HG03354 (cell line): ENCODE measurements at regions not wholly inside any gene's neighbourhood (a gene's known extent, or its start where the extent isn't known, plus 50 kb on each side); places are given as distances from the start of the nearest gene placed in this dataset.
"Not testable (repeated sequence)": the region's sequence is repeated elsewhere in the genome, so short reads cannot be mapped to it uniquely, and the experiment has no call there.

Experiments
- ATAC-seq: cut with Tn5 transposase; IDR thresholded peaks from one replicate; pipeline ENCODE4 v1.9.1; 2021; ENCODE audit warnings: mild to moderate bottlenecking; ENCODE audit not compliant: unreplicated experiment, poor library complexity, severe bottlenecking

DNA sequence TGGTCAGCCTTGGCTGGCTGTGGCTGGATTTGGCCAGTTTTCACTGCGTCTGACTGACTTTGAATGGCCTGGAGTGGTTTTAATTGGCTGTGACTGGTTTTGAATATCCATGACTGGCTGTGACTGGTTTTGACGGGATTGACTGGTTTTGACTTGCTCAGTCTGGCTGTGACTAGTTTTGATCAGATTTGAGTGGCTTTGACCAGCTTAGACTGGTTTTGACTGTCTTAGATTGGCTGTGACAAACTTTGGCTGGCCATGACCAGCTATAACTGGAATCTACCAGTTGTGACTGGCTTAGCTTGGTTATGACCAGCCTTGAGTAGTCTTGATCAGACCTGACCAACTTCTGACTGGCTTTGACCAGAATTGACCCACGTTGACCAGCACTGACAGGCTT, 168.4 kb upstream of the AMOT start:
- ATAC-seq: no peak

DNA sequence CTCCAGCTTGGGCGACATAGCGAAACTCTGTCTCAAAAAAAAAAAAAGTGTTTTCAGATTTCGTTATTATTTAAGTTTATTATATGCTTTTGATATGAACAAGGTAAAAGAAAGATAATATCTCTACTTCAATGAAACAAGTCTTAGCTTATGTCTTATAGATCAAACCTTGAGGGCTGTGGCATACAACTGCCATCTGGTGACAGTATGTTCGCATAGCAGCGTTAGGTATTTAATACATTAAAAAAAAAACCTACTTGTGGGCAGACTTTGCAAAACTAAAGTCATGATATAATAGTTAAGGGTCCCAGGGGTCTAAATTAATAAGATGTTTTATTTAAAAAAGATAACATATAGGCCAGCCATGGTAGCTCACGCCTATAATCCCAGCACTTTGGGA, 161.2 kb upstream of the AMOT start:
- no peak for ATAC-seq

DNA sequence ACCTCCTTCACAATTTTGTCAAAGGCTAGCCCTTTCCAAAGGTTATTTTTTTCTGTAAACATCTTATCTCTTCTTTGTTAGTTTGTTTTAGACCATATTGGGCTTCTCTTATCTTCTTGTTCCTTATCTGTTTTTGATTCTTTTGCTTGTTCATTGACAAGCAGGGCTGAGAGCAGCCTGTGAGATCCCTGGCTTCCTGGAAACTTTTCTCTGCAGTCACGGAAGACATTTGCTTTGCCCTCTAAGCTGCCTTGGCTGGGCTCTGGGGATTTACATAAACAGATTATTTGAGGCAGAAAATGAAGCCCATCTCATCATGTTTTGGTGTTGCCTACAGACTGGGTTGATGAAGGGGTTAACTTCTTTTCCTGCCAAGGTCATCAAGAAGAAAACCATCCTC, 157.4 kb upstream of the AMOT start:
- no peak for ATAC-seq

DNA sequence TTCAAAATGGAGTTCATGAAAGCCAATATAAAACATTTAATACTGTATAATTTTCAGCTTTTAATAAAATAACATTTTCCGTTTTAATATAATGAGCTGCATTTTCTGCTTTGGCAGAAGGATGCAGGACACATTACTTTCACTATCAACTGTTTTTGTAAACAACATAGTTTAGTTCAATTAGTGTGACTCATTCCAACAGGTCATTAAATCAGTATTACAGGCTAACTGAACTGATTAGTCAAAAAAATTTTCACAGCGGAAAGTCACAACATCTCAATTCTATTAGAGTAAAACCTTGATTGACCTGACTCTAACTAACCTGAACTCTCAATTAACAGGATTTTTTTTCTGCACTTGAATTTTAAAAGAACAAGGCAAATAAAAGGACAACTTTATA, 151.2 kb upstream of the AMOT start:
- ATAC-seq: no peak

DNA sequence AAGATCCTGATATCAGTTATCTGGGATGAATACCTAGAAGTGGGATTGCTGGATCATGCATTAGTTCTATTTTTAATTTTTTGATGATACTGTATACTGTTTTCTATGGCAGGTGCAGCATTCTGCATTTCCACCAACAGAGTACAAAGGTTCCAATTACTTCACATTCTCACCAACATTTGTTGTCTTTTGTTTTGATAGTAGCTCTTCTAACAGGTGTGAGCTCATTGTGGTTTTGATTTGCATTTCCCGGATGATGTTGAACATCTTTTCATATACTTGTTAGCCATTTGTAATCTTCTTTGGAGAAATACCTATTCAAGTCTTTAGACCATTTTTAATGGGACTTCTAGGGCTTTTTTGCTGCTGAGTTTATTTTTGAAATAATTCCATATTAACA, 139.2 kb upstream of the AMOT start:
- peak; percentile 63 for ATAC-seq

GRCh38 chrX:112968351-112969133, 127.9 kb upstream of the AMOT start:
- no peak for ATAC-seq

DNA sequence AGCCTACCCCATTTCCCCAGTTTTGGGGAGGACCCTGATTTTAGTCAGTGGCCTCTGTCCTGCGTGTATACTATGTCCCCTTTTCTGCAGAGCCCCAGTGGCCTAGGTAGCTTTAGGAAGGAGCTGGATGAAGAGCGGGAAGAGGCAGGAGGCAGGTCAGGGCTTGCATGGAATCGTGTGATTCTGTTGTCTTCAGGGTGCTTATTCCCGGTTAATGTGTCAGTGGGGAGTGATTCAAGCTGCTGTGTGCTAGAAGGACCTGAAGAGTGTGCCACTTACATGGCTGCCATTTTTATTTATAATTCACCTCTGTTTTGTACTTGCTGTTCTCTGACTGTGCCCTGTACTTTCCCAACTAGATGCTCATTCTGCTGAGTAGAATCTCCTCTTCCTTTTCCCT, 127.3 kb upstream of the AMOT start:
- no peak for ATAC-seq

DNA sequence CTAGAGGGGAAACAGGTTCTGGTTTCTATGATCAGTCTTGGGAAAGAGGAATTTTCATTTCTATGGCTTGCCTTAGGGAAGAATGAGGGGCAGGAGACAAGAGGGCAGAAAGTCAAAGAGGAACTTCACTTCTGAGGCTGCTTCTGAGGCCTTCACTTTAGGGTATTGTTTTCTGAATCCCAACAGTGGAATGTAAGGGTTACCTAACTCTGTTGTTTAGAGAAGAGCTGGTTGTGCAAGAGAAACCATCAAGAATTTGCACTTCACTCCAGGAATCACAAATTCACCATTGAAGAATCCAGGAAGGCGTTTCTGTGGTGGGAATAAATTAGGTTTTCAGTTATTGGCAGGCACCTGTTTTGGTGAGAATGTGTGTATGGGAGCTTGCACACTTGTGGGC, 126.7 kb upstream of the AMOT start:
- no peak for ATAC-seq

GRCh38 chrX:112961981-112962380, 121.3 kb upstream of the AMOT start:
- no peak for ATAC-seq

DNA sequence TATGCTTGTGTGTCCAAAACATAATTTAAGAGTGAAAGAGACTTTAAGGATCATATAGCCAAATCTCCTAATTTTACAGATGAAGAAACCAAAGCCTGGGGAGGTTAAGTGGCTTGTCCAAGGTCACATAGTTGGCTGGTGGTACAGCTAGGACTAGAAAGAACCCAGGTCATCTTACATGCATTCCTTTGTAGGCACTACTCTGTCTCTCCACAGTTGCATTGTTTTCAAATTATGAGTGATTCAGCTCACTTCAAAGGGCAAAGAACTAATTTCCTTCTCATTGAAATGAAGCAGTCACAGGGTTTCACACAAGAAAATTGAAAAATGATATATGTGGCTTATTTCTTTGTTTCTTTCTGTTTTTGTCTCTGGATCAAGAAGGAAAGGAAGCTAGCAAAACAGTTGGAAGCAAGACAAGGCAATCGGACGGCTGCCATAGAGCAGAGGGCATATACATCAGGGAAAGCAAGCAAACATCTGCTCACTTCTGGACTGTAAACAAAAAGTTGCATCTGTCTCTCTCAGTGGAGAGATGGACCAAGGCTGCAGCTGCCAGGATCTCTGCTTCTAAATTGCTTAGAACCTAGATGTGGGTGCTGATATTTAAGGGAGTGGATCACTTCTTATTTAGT, 107.5 kb upstream of the AMOT start:
- no peak for ATAC-seq

DNA sequence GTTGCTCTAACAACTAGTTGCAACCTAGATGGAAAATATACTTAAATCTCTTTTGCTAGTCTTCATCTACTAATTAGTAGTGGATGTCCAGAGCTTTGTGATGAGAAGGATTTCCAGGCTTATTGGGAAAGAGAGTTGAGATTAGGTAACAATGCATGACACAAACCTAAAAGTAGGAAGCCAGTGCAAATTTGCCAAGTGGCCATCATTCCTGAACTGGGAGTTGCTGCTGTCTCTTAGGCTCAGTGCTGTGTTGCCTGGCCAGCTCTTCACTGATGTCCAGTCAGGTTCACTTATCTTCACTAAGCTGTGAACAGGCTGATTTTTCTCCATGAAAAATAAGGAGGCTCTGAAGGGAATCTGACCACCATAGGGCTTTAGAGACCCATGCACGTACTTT, 105.6 kb upstream of the AMOT start:
- no peak for ATAC-seq

GRCh38 chrX:112945826-112946225, 105.2 kb upstream of the AMOT start:
- ATAC-seq: no peak

- ATAC-seq: peak; percentile 88
Observed at GRCh38 chrX:112941209-112941837, 100.7 kb upstream of the AMOT start.

- no peak for ATAC-seq
Observed at GRCh38 chrX:112935029-112935428, 94.4 kb upstream of the AMOT start.

GRCh38 chrX:112931900-112932299, 91.3 kb upstream of the AMOT start:
- no peak for ATAC-seq

DNA sequence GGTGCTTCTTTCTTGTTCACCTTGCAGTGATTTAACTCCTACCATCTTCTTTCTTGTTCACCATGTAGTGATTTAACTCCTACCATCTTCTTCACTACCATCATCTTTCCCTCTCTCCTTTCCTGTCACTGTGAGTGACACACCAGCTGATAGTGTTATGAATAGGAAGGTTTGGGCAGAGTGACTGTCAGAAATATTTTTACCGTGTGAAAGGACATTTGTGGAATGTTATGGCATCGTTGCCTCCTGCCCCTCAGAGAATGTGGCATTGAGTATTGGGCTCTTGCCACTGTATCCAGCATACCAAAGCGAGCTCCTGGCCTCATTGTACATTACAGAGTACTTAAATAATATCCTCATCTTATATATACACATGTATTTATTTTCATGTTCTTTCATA, 90.8 kb upstream of the AMOT start:
- ATAC-seq: no peak

DNA sequence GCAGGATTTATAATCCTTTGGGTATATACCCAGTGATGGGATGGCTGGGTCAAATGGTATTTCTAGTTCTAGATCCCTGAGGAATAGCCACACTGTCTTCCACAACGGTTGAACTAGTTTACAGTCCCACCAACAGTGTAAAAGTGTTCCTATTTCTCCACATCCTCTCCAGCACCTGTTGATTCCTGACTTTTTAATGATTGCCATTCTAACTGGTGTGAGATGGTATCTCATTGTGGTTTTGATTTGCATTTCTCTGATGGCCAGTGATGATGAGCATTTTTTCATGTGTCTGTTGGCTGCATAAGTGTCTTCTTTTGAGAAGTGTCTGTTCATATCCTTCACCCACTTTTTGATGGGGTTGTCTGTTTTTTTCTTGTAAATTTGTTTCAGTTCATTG, 82.8 kb upstream of the AMOT start:
- not testable (repeated sequence) for ATAC-seq

- ATAC-seq: no peak
Observed at GRCh38 chrX:112913807-112914206, 73.2 kb upstream of the AMOT start.

DNA sequence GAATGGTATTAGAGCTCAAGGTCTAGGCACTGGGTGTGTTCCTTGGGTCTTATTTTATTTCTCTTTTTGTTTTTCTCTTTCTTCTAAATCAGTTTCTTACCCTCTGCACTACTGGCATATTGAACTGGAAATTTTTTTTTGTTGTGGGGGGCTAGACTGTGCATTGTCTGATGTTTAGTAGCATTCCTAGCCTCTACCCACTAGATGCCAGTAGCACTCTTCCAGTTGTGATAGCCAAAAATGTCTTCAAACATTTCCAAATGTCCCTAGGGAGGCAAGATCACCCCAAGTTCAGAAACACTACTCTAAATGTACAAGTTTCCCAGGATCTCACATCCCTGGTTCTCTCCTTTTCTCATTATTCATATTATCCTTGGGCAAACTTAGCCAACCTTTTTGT, 69.8 kb upstream of the AMOT start:
- no peak for ATAC-seq

DNA sequence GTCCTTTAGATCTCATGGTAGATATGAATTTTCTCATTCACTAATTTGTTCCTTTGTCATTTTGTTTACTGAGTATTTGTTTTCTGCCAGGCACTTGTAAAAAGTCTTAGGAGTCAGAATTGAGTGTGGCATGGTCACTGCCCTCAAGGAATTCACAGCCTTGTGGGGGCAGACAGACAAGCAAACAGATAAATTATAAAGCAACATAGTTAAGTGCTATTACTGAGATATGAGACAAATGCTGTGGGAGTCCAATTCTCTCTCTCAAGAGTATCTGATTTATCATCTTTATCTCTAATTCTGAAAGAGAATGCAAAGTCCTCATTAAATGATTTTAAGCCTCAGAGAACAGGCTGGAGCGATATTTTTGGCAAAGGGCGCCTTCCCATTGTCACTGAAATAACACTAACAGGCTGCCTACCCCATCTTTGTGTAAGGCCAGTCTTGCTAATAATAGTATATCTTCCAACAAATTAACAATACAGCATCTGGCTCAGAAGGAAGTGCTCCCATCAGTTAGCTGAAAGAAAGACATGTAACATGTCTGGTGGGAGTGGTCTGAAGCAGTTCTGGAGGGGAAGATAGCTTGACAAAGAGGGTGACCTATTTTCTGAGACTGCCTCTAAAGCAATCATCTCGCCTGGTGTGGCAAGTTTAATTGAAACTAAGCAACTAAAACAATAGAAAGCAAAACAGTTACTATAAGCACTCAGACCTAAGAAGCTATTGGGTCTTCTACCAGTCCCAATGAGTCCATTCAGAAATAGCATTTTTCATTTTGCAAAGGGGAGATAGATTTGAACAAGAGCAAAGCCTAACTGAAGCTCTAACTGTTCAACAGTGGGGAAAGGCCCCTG, 61.5 kb upstream of the AMOT start:
- no peak for ATAC-seq
